Keratinocyte (primary cell): ENCODE measurements at regions not wholly inside any gene's neighbourhood (a gene's known extent, or its start where the extent isn't known, plus 50 kb on each side); places are given as distances from the start of the nearest gene placed in this dataset.

Source experiments
- DNase-seq: peaks from one replicate; pipeline ENCODE4 v3.0.0-alpha.2; 2011; ENCODE audit warnings: low read depth, missing footprints, low spot score
- FAIRE-seq: peaks from 2 replicates; lab custom pipeline; 2011; peaks lifted over from hg19 to GRCh38; lab: Jason Lieb, UNC
- H2AFZ ChIP-seq: 2 replicates; pipeline ENCODE4 v1.6.0; 2012; ENCODE audit warnings: low read length, control low read depth, inconsistent platforms; ENCODE audit not compliant: control insufficient read depth
- H3K27ac ChIP-seq: 2 replicates; pipeline ENCODE4 v1.5.1; 2011; ENCODE audit warnings: low read length; ENCODE audit not compliant: control insufficient read depth, insufficient read depth
- H3K27me3 ChIP-seq: 3 replicates; pipeline ENCODE4 v1.6.0; 2011; ENCODE audit warnings: low read length; ENCODE audit not compliant: control insufficient read depth, insufficient read depth; ENCODE audit errors: extremely low read depth
- H3K36me3 ChIP-seq, 2 experiments: 2 replicates in 1 of 2; 3 replicates in 1 of 2; pipeline ENCODE4 v1.5.1; 2011; ENCODE audit warnings: low read length in 2 of 2, mild to moderate bottlenecking in 1 of 2; ENCODE audit not compliant: control insufficient read depth in 2 of 2, insufficient read depth in 2 of 2; ENCODE audit errors: extremely low read depth in 1 of 2
- H3K4me1 ChIP-seq: 3 replicates; pipeline ENCODE4 v1.5.1; 2011; ENCODE audit warnings: low read length; ENCODE audit not compliant: control insufficient read depth, insufficient read depth; ENCODE audit errors: extremely low read depth
- H3K4me2 ChIP-seq: 3 replicates; pipeline ENCODE4 v1.6.0; 2011; ENCODE audit warnings: low read depth, low read length; ENCODE audit not compliant: control insufficient read depth, insufficient read depth; ENCODE audit errors: extremely low read depth
- H3K4me3 ChIP-seq, 3 experiments: fragments of 200-600 bp in 1 of 3; sonication (generic) in 1 of 3; 2 replicates in 2 of 3; 3 replicates in 1 of 3; pipeline ENCODE4 v1.5.1; 2011 to 2016; ENCODE audit warnings: low read length in 3 of 3, mild to moderate bottlenecking in 3 of 3, control low read depth in 2 of 3, inconsistent platforms in 1 of 3, low read depth in 1 of 3, mixed read lengths in 1 of 3, mixed run types in 1 of 3, moderate library complexity in 1 of 3; ENCODE audit not compliant: control insufficient read depth in 2 of 3, insufficient read depth in 2 of 3; ENCODE audit errors: extremely low read depth in 1 of 3
- H3K79me2 ChIP-seq: 2 replicates; pipeline ENCODE4 v1.6.0; 2012; ENCODE audit warnings: low read length; ENCODE audit not compliant: control insufficient read depth, insufficient read depth
- H3K9ac ChIP-seq: 3 replicates; pipeline ENCODE4 v1.6.0; 2011; ENCODE audit warnings: low read length; ENCODE audit not compliant: control insufficient read depth, insufficient read depth; ENCODE audit errors: extremely low read depth
- H3K9me1 ChIP-seq: 3 replicates; pipeline ENCODE4 v1.6.0; 2011; ENCODE audit warnings: low read length; ENCODE audit not compliant: control insufficient read depth, insufficient read depth; ENCODE audit errors: extremely low read depth
- H3K9me3 ChIP-seq: 2 replicates; pipeline ENCODE4 v1.5.1; 2012; ENCODE audit warnings: low read depth, low read length; ENCODE audit not compliant: control insufficient read depth
- H4K20me1 ChIP-seq: 3 replicates; pipeline ENCODE4 v1.6.0; 2011; ENCODE audit warnings: low read length; ENCODE audit not compliant: control insufficient read depth, insufficient read depth; ENCODE audit errors: extremely low read depth
- CTCF ChIP-seq, 3 experiments: IDR thresholded peaks in 1 of 3; conservative IDR thresholded peaks in 1 of 3; optimal IDR thresholded peaks in 1 of 3; 2 replicates in 2 of 3; 3 replicates in 1 of 3; pipeline versions ENCODE3 to v1.5.1; 2011; ENCODE audit warnings: low read length in 3 of 3, mild to moderate bottlenecking in 3 of 3, moderate library complexity in 2 of 3, control low read depth in 1 of 3, inconsistent platforms in 1 of 3; ENCODE audit not compliant: insufficient read depth in 2 of 3; ENCODE audit errors: extremely low read depth in 1 of 3
- EZH2 ChIP-seq: IDR thresholded peaks from one replicate; pipeline ENCODE4 v1.6.1; 2012; ENCODE audit warnings: inconsistent platforms, mild to moderate bottlenecking, low read length, moderate library complexity
- dilution Hi-C: fragments of 300-500 bp; cut with MboI; formaldehyde crosslinking; loops from one replicate; pipeline ENCODE4 v1.7.0; 2020; ENCODE audit warnings: low sequenced_read_pairs; ENCODE audit not compliant: extremely low pct_ligation_motif_present

GRCh38 chr10:36198322-36198721, 556.2 kb upstream of the FZD8 start:
- Histone ChIP-seq H3K79me2 (no peaks in the 10 kb centered on the region), H3K36me3 (no peaks in the 10 kb centered on the region), H3K4me2 (no peak overlapping the region), H3K9me3 (no peaks in the 10 kb centered on the region), H4K20me1 (no peaks in the 10 kb centered on the region), H3K9me1 (no peaks in the 10 kb centered on the region), H2AFZ (no peak overlapping the region), H3K9ac (no peak overlapping the region), H3K27me3 (no peaks in the 10 kb centered on the region), H3K27ac (no peak overlapping the region), H3K4me3 (no peak overlapping the region), H3K4me1 (no peaks in the 10 kb centered on the region)
- DNase-seq, result no peak
- no peak for TF ChIP-seq CTCF (optimal IDR thresholded peaks at IDR 0.05 in 1 of 3, IDR thresholded peaks at IDR 0.05 in 1 of 3, conservative IDR thresholded peaks at IDR 0.05 in 1 of 3; ENCODE audit: extremely low read depth in 1 of 3, insufficient read depth in 2 of 3, low read length in 3 of 3)
- TF ChIP-seq EZH2, result no peak
- dilution Hi-C loops, result no loop called here
- FAIRE-seq, result no peak

- FAIRE-seq, result no peak
Measured at GRCh38 chr10:36195364-36195763, 553.3 kb upstream of the FZD8 start.

More at GRCh38 chr10:36195364-36195763, 553.3 kb upstream of the FZD8 start:
- Histone ChIP-seq H3K27me3 (no peaks in the 10 kb centered on the region), H3K4me3 (no peak overlapping the region), H3K9ac (no peak overlapping the region), H3K4me1 (no peaks in the 10 kb centered on the region), H3K4me2 (no peak overlapping the region), H3K27ac (no peak overlapping the region), H3K79me2 (no peaks in the 10 kb centered on the region), H2AFZ (no peak overlapping the region), H4K20me1 (no peaks in the 10 kb centered on the region), H3K36me3 (no peaks in the 10 kb centered on the region), H3K9me3 (no peaks in the 10 kb centered on the region), H3K9me1 (no peaks in the 10 kb centered on the region)
- dilution Hi-C loops, result no loop called here
- DNase-seq, result no peak
- TF ChIP-seq EZH2 (no peak), CTCF (optimal IDR thresholded peaks at IDR 0.05 in 1 of 3, IDR thresholded peaks at IDR 0.05 in 1 of 3, conservative IDR thresholded peaks at IDR 0.05 in 1 of 3; ENCODE audit: extremely low read depth in 1 of 3, insufficient read depth in 2 of 3, low read length in 3 of 3) (no peak)
